Loucy (cell line): ENCODE measurements at regions not wholly inside any gene's neighbourhood (a gene's known extent, or its start where the extent isn't known, plus 50 kb on each side); places are given as distances from the start of the nearest gene placed in this dataset.

Experiments used
- H2AFZ ChIP-seq: fragments of 200-600 bp; sonication (generic); 2 replicates; pipeline ENCODE4 v1.6.0; 2016; ENCODE audit warnings: antibody characterized with exemption, mild to moderate bottlenecking, low read length, moderate library complexity
- H3F3A ChIP-seq: fragments of 200-600 bp; 2 replicates; pipeline ENCODE4 v1.6.0; 2016; ENCODE audit warnings: antibody characterized with exemption, low read depth, mild to moderate bottlenecking
- H3K27me3 ChIP-seq: fragments of 200-600 bp; sonication (generic); 2 replicates; pipeline ENCODE4 v1.6.1; 2014; ENCODE audit warnings: low read length, mild to moderate bottlenecking; ENCODE audit not compliant: insufficient read depth, poor library complexity, severe bottlenecking
- H3K36me3 ChIP-seq: fragments of 200-600 bp; sonication (generic); 2 replicates; pipeline ENCODE4 v1.6.1; 2016; ENCODE audit warnings: low read length; ENCODE audit not compliant: insufficient read depth
- H3K4me1 ChIP-seq: fragments of 200-600 bp; sonication (generic); 2 replicates; pipeline ENCODE4 v1.5.1; 2014; ENCODE audit warnings: low read length, mild to moderate bottlenecking; ENCODE audit not compliant: insufficient read depth, poor library complexity, severe bottlenecking
- H3K4me2 ChIP-seq: fragments of 200-600 bp; sonication (generic); 2 replicates; pipeline ENCODE4 v1.6.0; 2014; ENCODE audit warnings: antibody characterized with exemption, low read length, low read depth, mild to moderate bottlenecking; ENCODE audit not compliant: poor library complexity, severe bottlenecking
- H3K4me3 ChIP-seq: fragments of 200-600 bp; sonication (generic); 2 replicates; pipeline ENCODE4 v1.5.1; 2014; ENCODE audit warnings: low read length, mild to moderate bottlenecking, mixed read lengths; ENCODE audit not compliant: poor library complexity, severe bottlenecking
- H3K79me2 ChIP-seq: fragments of 200-600 bp; sonication (generic); 2 replicates; pipeline ENCODE4 v1.6.1; 2014; ENCODE audit warnings: low read length; ENCODE audit not compliant: insufficient read depth
- H3K9ac ChIP-seq: fragments of 200-600 bp; sonication (generic); 2 replicates; pipeline ENCODE4 v1.6.0; 2014; ENCODE audit warnings: mild to moderate bottlenecking, low read depth, low read length, moderate library complexity; ENCODE audit not compliant: poor library complexity, severe bottlenecking
- H3K9me2 ChIP-seq: fragments of 200-600 bp; sonication (generic); replicated peaks from 2 replicates; pipeline ENCODE4 v1.6.1; 2016; ENCODE audit warnings: low read depth, low read length, mixed read lengths
- H3K9me3 ChIP-seq: fragments of 200-600 bp; sonication (generic); 2 replicates; pipeline ENCODE4 v1.6.1; 2014; ENCODE audit warnings: mild to moderate bottlenecking, antibody characterized with exemption, low read length, low read depth; ENCODE audit not compliant: insufficient read depth
- H4K20me1 ChIP-seq: fragments of 200-600 bp; sonication (generic); 2 replicates; pipeline ENCODE4 v1.6.0; 2014; ENCODE audit warnings: antibody characterized with exemption, low read length, mild to moderate bottlenecking; ENCODE audit not compliant: insufficient read depth, poor library complexity, severe bottlenecking
- CTCF ChIP-seq: fragments of 200-600 bp; sonication (generic); conservative IDR thresholded peaks from 2 replicates; pipeline ENCODE4 v1.5.1; 2014; ENCODE audit warnings: mild to moderate bottlenecking, antibody characterized with exemption, low read length
- EZH2phosphoT487 ChIP-seq: fragments of 200-600 bp; IDR thresholded peaks from 2 replicates; pipeline ENCODE4 v1.6.1; 2018; ENCODE audit warnings: antibody characterized with exemption, mild to moderate bottlenecking, moderate library complexity, borderline replicate concordance

- H3K36me3 ChIP-seq: no peaks in the 10 kb centered on the region
- TF ChIP-seq EZH2phosphoT487 (no peak), CTCF (no peak)
- H3K27me3 ChIP-seq: no peaks in the 10 kb centered on the region
- H3K9me2 ChIP-seq: no peaks in the 10 kb centered on the region
- no peaks in the 10 kb centered on the region for H3K4me1 ChIP-seq
- no peak overlapping the region for H2AFZ ChIP-seq
- no peaks in the 10 kb centered on the region for H3K79me2 ChIP-seq
- H3K4me3 ChIP-seq: no peak overlapping the region
- no peak overlapping the region for H3K4me2 ChIP-seq
- no peaks in the 10 kb centered on the region for H4K20me1 ChIP-seq
- no peaks in the 10 kb centered on the region for H3F3A ChIP-seq
- H3K9me3 ChIP-seq: no peaks in the 10 kb centered on the region
- no peak overlapping the region for H3K9ac ChIP-seq
Measured at GRCh38 chr6:8908638-8909037, 473.3 kb upstream of the SLC35B3 start.

DNA sequence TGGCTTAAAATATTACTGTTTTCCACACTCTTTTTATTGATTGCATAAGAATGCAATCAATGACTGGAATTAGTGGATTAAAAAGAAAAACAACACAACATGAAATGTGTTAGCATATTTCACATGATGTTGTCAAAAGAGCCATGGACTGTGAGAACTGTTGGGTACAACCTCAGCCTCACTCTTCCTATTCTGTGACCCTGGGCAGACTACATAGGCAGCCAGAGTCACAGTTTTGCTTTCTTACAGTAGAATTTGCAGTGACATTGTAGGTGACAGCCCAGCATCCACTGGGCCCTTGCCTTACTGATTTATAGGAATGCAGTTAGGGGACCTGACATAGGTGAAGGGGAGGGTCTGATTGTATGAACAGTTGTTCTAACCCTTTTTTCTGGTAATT lies 471.4 kb upstream of the SLC35B3 start:
- Histone ChIP-seq H3K27me3 (no peaks in the 10 kb centered on the region), H3K36me3 (no peaks in the 10 kb centered on the region), H3K9me2 (no peaks in the 10 kb centered on the region), H3K4me2 (no peak overlapping the region), H3K9me3 (no peaks in the 10 kb centered on the region), H3K4me3 (no peak overlapping the region), H3K79me2 (no peaks in the 10 kb centered on the region), H2AFZ (no peak overlapping the region), H3K4me1 (no peaks in the 10 kb centered on the region), H4K20me1 (no peaks in the 10 kb centered on the region), H3F3A (no peaks in the 10 kb centered on the region), H3K9ac (no peak overlapping the region)
- TF ChIP-seq CTCF (no peak), EZH2phosphoT487 (no peak)

DNA sequence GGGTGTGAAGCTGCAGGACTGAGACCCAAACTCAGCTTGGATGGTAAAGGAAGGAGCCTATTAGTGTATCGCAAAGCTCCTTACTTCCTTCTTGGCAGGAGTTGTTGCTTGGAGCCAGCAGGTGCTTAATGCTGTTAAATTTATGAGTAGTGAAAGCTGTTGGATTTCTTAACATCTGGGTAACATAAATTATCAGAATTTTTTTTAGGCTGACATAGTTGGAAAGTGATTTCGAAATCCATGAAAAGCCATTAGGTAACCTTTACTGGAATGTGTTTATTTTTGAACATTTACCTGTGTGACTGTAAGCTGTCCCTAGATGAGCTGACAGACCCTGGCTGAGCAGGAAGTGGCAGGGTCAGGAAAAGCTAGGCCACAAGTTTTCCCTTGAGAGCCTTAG lies 470.4 kb upstream of the SLC35B3 start:
- Histone ChIP-seq H3F3A (no peaks in the 10 kb centered on the region), H3K36me3 (no peaks in the 10 kb centered on the region), H3K9me3 (no peaks in the 10 kb centered on the region), H3K4me1 (no peaks in the 10 kb centered on the region), H3K4me3 (no peak overlapping the region), H3K9ac (no peak overlapping the region), H4K20me1 (no peaks in the 10 kb centered on the region), H2AFZ (no peak overlapping the region), H3K9me2 (no peaks in the 10 kb centered on the region), H3K4me2 (no peak overlapping the region), H3K79me2 (no peaks in the 10 kb centered on the region), H3K27me3 (no peaks in the 10 kb centered on the region)
- no peak for TF ChIP-seq EZH2phosphoT487
- no peak for TF ChIP-seq CTCF
